ENCODE measurements at regions not wholly inside any gene's neighbourhood (a gene's known extent, or its start where the extent isn't known, plus 50 kb on each side); places are given as distances from the start of the nearest gene placed in this dataset.

GRCh38 chr7:118759921-118760320 lies 535.4 kb downstream of the ANKRD7 start:
- TF ChIP-seq CTCF (IDR thresholded peaks at IDR 0.05) (no peak), POLR2A (IDR thresholded peaks at IDR 0.05) (no peak)
- no peak for ATAC-seq

GRCh38 chr7:118762451-118762850 lies 537.9 kb downstream of the ANKRD7 start:
- no peaks in the 10 kb centered on the region for H3K4me1 ChIP-seq
- no peak overlapping the region for H3K27ac ChIP-seq
- ATAC-seq: no peak
- no peak overlapping the region for H3K4me3 ChIP-seq
- intact Hi-C loops (cut with DNase I): no loop called here
- peaks cover 0 to 3% (median 0%) of the 10 kb centered on the region in 12 donors for H3K9me3 ChIP-seq
- DNase-seq: no peak
- no peaks in the 10 kb centered on the region for H3K27me3 ChIP-seq
- H3K36me3 ChIP-seq: no peaks in the 10 kb centered on the region
- WGBS, 4 donors: 66 to 73% (median 71%) methylated on average over 2 of the region's 2 CpGs
- TF ChIP-seq POLR2A (IDR thresholded peaks at IDR 0.05) (no peak), CTCF (IDR thresholded peaks at IDR 0.05) (no peak)

More at GRCh38 chr7:118759921-118760320, 535.4 kb downstream of the ANKRD7 start:
- H3K4me1 ChIP-seq: no peaks in the 10 kb centered on the region
- no peak overlapping the region for H3K27ac ChIP-seq
- peaks cover 0 to 3% (median 0%) of the 10 kb centered on the region in 12 donors for H3K9me3 ChIP-seq
- no peak for DNase-seq
- no peaks in the 10 kb centered on the region for H3K36me3 ChIP-seq
- no peaks in the 10 kb centered on the region for H3K27me3 ChIP-seq
- intact Hi-C loops (cut with DNase I): no loop called here
- H3K4me3 ChIP-seq: no peak overlapping the region

- H3K27ac ChIP-seq: no peak overlapping the region
- no peak for ATAC-seq
- no peaks in the 10 kb centered on the region for H3K4me1 ChIP-seq
- no peak for DNase-seq
- intact Hi-C loops (cut with DNase I): no loop called here
- 78 to 89% (median 88%) methylated on average over 4 of the region's 4 CpGs for WGBS, 4 donors
- H3K36me3 ChIP-seq: no peaks in the 10 kb centered on the region
- H3K4me3 ChIP-seq: no peak overlapping the region
- TF ChIP-seq CTCF (IDR thresholded peaks at IDR 0.05) (no peak), POLR2A (IDR thresholded peaks at IDR 0.05) (no peak)
- no peaks in the 10 kb centered on the region for H3K27me3 ChIP-seq
- H3K9me3 ChIP-seq: peaks cover 0 to 3% (median 0%) of the 10 kb centered on the region in 12 donors
Observed at GRCh38 chr7:118764221-118764620, 539.7 kb downstream of the ANKRD7 start.

GRCh38 chr7:118771672-118772071 lies 547.2 kb downstream of the ANKRD7 start:
- Histone ChIP-seq H3K9me3 (no peaks in the 10 kb centered on the region), H3K36me3 (no peaks in the 10 kb centered on the region), H3K4me1 (no peaks in the 10 kb centered on the region), H3K4me3 (no peak overlapping the region), H3K27ac (no peak overlapping the region), H3K27me3 (no peaks in the 10 kb centered on the region)
- intact Hi-C loops (cut with DNase I): no loop called here
- ATAC-seq: no peak
- TF ChIP-seq CTCF (IDR thresholded peaks at IDR 0.05) (no peak), POLR2A (IDR thresholded peaks at IDR 0.05) (no peak)
- DNase-seq: no peak

Measured in heart left ventricle (tissue), 16 donors.